HEK293T (cell line): ENCODE measurements at regions not wholly inside any gene's neighbourhood (a gene's known extent, or its start where the extent isn't known, plus 50 kb on each side); places are given as distances from the start of the nearest gene placed in this dataset.

Experiments
- CTCF ChIA-PET: fragments of 350-600 bp; formaldehyde crosslinking; extraction: SDS; loops from one replicate; lab custom pipeline; 2021; ENCODE audit warnings: antibody characterized with exemption, inconsistent platforms; lab: Yijun Ruan, JAX
- POLR2A ChIA-PET: fragments of 350-600 bp; formaldehyde crosslinking; extraction: SDS; loops from one replicate; lab custom pipeline; 2020; ENCODE audit warnings: antibody characterized with exemption, inconsistent platforms; lab: Yijun Ruan, JAX
- DNase-seq: peaks from one replicate; pipeline ENCODE4 v3.0.0; 2012; ENCODE audit warnings: mixed read lengths; ENCODE audit errors: extremely low spot score
- ARNT ChIP-seq: fragments of 450-650 bp; IDR thresholded peaks from 2 replicates; pipeline ENCODE4 v1.6.1; 2017; ENCODE audit warnings: mild to moderate bottlenecking
- BHLHE40 ChIP-seq: fragments of 450-650 bp; IDR thresholded peaks from 2 replicates; pipeline ENCODE4 v1.6.1; 2016; ENCODE audit warnings: mild to moderate bottlenecking, moderate library complexity, borderline replicate concordance
- CTBP1 ChIP-seq: fragments of 450-650 bp; IDR thresholded peaks from 2 replicates; pipeline ENCODE4 v1.6.1; 2016; ENCODE audit warnings: borderline replicate concordance
- ELF4 ChIP-seq: fragments of 450-650 bp; IDR thresholded peaks from 2 replicates; pipeline ENCODE4 v1.6.1; 2017; ENCODE audit warnings: antibody characterized with exemption
- FOXA1 ChIP-seq: fragments of 450-650 bp; IDR thresholded peaks from 2 replicates; pipeline ENCODE4 v1.6.1; 2016; ENCODE audit warnings: mild to moderate bottlenecking
- FOXK2 ChIP-seq: fragments of 450-650 bp; IDR thresholded peaks from 2 replicates; pipeline ENCODE4 v1.6.1; 2016; ENCODE audit warnings: mild to moderate bottlenecking
- FOXM1 ChIP-seq: fragments of 450-650 bp; IDR thresholded peaks from 2 replicates; pipeline ENCODE4 v1.6.1; 2017; ENCODE audit warnings: mild to moderate bottlenecking, borderline replicate concordance
- HDGF ChIP-seq: fragments of 450-650 bp; IDR thresholded peaks from 2 replicates; pipeline ENCODE4 v1.6.1; 2017; ENCODE audit warnings: antibody characterized with exemption, borderline replicate concordance
- L3MBTL2 ChIP-seq: fragments of 450-650 bp; conservative IDR thresholded peaks from 2 replicates; pipeline ENCODE4 v1.6.1; 2016; ENCODE audit warnings: mild to moderate bottlenecking
- LEF1 ChIP-seq: fragments of 450-650 bp; IDR thresholded peaks from 2 replicates; pipeline ENCODE4 v1.6.1; 2017; ENCODE audit warnings: mild to moderate bottlenecking, borderline replicate concordance
- NFRKB ChIP-seq: fragments of 450-650 bp; IDR thresholded peaks from 2 replicates; pipeline ENCODE4 v1.6.1; 2016; ENCODE audit warnings: mild to moderate bottlenecking, moderate library complexity
- SP1 ChIP-seq: fragments of 450-650 bp; IDR thresholded peaks from 2 replicates; pipeline ENCODE4 v1.6.1; 2017
- SUZ12 ChIP-seq: fragments of 450-650 bp; IDR thresholded peaks from 2 replicates; pipeline ENCODE4 v1.6.1; 2016; ENCODE audit warnings: mild to moderate bottlenecking
- TARDBP ChIP-seq: fragments of 450-650 bp; IDR thresholded peaks from 2 replicates; pipeline ENCODE4 v1.6.1; 2016
- ZNF384 ChIP-seq: fragments of 450-650 bp; IDR thresholded peaks from 2 replicates; pipeline ENCODE4 v1.6.1; 2016
- TF ChIP-seq, protein P1 (sequence below): fragments of 450-650 bp; IDR thresholded peaks from 2 replicates; pipeline ENCODE4 v1.6.1; 2016

DNA sequence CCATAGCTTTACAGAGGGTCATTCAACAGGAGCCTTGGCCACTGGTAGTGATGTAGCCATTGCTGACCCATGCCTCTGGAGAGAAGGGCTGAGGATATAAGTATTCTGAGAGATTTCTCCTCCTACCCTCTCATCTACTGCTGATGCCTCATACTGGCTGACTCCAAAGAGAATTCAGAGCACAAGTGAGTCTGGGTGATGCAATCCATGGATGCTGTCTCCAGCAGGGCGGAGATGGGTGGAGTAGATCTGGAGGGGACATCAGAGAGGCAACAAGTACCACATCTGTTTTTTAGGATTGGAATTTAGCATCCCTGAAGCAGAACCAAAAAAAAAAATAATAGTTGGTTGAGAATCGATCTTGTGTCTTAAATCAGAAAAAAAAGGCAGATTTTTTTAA lies 705.7 kb upstream of the CELF2 start:
- DNase-seq: no peak
- POLR2A ChIA-PET: no interaction called here
- CTCF ChIA-PET: no interaction called here
- no peak for TF ChIP-seq FOXA1
- TF ChIP-seq LEF1: no peak
- TF ChIP-seq TARDBP: no peak
- no peak for TF ChIP-seq ELF4
- TF ChIP-seq SUZ12: no peak
- no peak for TF ChIP-seq L3MBTL2
- no peak for TF ChIP-seq FOXK2
- no peak for TF ChIP-seq CTBP1
- TF ChIP-seq SP1: no peak
- no peak for TF ChIP-seq ARNT
- TF ChIP-seq BHLHE40: no peak
- TF ChIP-seq ZNF384: no peak
- TF ChIP-seq FOXM1: no peak
- no peak for TF ChIP-seq NFRKB
- no peak for TF ChIP-seq HDGF
- TF ChIP-seq, protein P1, sequence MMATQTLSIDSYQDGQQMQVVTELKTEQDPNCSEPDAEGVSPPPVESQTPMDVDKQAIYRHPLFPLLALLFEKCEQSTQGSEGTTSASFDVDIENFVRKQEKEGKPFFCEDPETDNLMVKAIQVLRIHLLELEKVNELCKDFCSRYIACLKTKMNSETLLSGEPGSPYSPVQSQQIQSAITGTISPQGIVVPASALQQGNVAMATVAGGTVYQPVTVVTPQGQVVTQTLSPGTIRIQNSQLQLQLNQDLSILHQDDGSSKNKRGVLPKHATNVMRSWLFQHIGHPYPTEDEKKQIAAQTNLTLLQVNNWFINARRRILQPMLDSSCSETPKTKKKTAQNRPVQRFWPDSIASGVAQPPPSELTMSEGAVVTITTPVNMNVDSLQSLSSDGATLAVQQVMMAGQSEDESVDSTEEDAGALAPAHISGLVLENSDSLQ: no peak

DNA sequence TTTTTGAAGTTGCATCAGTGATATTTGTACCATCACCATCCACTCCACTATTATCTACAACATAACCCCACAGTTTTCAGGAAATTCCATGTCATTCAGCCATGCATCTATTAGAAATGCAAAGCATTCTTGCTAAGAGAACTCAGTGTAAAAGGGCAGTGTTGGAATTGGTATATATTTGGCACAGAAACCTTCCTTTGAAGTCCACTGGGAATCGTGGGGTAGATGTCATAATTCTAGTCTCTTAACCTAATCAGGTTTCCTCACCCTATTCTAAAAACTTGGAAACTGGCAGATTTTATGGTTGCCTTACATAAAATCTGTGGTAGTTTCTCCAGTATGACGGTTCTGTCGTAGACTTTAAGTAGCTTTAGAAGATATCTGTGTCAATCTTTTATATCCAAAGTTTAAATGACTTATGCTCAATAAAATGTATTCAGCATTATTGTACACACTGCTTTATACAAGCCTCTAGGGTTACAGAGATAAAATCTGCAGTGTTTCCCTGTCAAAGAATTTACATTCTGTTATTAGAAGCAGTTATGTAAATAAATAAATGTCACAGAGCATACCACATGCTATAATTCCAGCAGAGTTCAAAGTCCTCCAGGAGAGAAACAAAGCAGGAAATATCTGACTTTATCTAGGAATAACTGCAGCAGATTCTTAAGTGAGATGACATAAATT lies 704.4 kb upstream of the CELF2 start:
- ChIA-PET POLR2A (no interaction called here), CTCF (no interaction called here)
- TF ChIP-seq, protein P1: peak; percentile 67
- TF ChIP-seq CTBP1: peak; percentile 53; the same call in 1 of the 2 replicates
- no peak for TF ChIP-seq ZNF384
- peak; percentile 12 for DNase-seq

DNA sequence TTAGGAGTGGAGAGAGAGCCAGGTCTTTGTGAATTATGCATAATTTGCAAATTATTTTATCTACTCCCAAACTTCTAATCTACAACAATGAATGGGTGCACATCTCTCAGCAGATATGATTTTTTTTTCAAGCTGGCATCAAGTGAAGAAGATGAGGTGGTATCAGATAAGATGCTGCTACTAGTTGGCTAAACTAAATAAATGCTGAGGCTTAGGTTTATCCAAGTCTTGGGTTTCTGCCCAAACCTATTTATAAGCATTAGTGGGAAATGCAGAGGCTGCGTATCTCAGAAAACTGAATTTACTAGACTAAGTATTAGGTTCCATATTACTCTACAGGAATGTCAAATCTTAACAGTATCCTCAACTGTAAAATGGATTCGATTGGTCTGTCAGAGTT lies 703.0 kb upstream of the CELF2 start:
- TF ChIP-seq FOXM1: no peak
- no peak for TF ChIP-seq CTBP1
- TF ChIP-seq, protein P1: no peak
- no peak for TF ChIP-seq SP1
- no peak for TF ChIP-seq HDGF
- no peak for TF ChIP-seq ZNF384
- no peak for TF ChIP-seq FOXK2
- no peak for TF ChIP-seq ARNT
- TF ChIP-seq LEF1: no peak
- no peak for TF ChIP-seq ELF4
- TF ChIP-seq NFRKB: no peak
- no peak for TF ChIP-seq SUZ12
- TF ChIP-seq TARDBP: no peak
- TF ChIP-seq FOXA1: no peak
- no peak for TF ChIP-seq BHLHE40
- ChIA-PET CTCF (no interaction called here), POLR2A (no interaction called here)

DNA sequence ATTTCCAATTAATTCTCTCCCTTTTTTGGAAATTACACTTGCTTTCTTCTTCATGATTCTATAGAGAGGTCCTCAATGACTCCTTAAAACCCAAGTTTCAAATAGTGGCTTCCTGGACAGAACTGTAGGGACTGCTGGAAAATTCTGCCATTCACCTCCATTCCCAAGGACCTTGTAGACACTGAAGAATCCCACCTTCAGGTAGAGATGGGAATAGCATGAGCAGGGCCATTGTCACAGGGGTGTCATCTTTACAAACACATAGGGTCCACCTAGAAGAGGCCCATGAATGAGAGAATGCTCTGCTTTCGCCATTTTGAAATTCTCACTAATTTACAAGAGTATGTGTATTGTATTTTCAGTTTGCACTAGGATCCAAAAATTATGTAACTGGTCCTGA lies 701.7 kb upstream of the CELF2 start:
- ChIA-PET POLR2A (no interaction called here), CTCF (no interaction called here)
- TF ChIP-seq CTBP1: no peak
- no peak for DNase-seq

More for the DNA sequence above, 703.0 kb upstream of the CELF2 start:
- no peak for DNase-seq

DNA sequence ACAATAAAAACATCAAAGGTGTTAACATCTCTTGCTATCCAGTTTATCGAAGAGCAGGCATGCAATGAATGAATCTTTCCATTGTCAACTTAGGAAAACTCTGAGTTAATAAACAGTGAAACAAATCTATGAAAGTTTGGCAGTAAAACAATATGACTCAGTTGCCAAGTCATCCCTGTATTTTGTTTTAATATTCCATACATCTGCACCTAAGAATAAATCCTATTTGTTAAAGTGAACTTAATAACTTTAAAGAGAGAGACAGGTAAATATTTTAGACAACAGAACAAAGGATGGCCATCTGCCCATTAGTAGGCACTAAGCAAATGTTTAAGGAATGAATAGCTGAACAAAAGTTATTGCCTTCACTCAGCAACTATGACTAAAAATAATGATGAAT lies 700.5 kb upstream of the CELF2 start:
- no peak for DNase-seq
- TF ChIP-seq ZNF384 (no peak), L3MBTL2 (no peak), LEF1 (no peak), ELF4 (no peak), SP1 (no peak)
- POLR2A ChIA-PET: no interaction called here
- CTCF ChIA-PET: no interaction called here

DNA sequence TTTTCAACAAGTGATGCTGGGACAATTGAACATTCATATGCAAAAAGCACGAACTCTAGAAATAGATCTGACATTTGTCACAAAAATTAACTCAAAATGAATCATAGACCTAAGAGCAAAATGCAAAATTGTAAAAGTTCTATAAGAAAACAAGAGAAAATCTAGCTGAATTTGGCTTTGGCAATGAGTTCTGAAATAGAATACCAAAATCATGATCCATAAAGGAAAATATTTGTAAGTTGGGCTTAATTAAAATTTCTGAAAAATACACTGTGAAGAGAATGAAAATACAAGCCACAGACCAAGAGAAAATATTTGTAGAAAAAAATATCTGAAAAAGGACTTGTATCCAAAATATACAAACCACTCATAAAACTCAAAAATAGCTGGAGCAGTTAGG lies 698.8 kb upstream of the CELF2 start:
- CTCF ChIA-PET: no interaction called here
- DNase-seq: no peak
- TF ChIP-seq, protein P1: no peak
- TF ChIP-seq BHLHE40 (no peak), SP1 (no peak), ZNF384 (no peak), FOXM1 (no peak), SUZ12 (no peak), ELF4 (no peak), ARNT (no peak)
- POLR2A ChIA-PET: no interaction called here

DNA sequence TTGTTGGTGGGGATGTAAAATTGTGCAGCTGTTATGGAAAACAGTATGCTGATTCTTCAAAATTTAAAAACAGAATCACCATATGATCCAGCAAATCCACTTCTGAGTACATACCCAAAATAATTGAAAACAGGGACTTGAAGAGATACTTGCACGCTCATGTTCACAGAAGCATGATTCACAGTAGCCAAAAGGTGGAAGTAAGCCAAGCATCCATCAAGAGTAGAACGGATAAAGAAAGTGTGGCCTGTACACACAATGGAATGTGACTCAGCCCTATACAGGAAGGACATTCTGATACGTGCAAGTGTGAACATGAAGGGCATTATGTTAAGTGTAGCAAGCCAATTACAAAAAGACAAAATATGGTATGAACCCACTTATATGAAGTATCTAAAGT lies 696.7 kb upstream of the CELF2 start:
- TF ChIP-seq BHLHE40 (no peak), ELF4 (no peak), FOXM1 (no peak), HDGF (no peak), NFRKB (no peak), SP1 (no peak), SUZ12 (no peak), LEF1 (no peak), CTBP1 (no peak), L3MBTL2 (no peak), ZNF384 (no peak), FOXK2 (no peak), TARDBP (no peak), FOXA1 (no peak)
- TF ChIP-seq, protein P1: no peak
- ChIA-PET POLR2A (no interaction called here), CTCF (no interaction called here)
- DNase-seq: no peak
